GM12878 (cell line): ENCODE measurements at regions not wholly inside any gene's neighbourhood (a gene's known extent, or its start where the extent isn't known, plus 50 kb on each side); places are given as distances from the start of the nearest gene placed in this dataset.

Experiments
- ATAC-seq: fragments of 200-7000 bp; cut with Tn5 transposase; 3 replicates; pipeline ENCODE4 v1.9.1; 2020; ENCODE audit warnings: mild to moderate bottlenecking, moderate library complexity
- BruUV-seq: library from RNA; stranded (reverse); fragments of 400-500 nt; replicated peaks from 2 replicates; lab custom pipeline; 2021; lab: Mats Ljungman, UMichigan
- CTCF ChIA-PET: fragments of 300-600 bp; sonication (Branson Sonifier 250); formaldehyde crosslinking; extraction: SDS; loops from one replicate; lab custom pipeline; 2021; ENCODE audit warnings: inconsistent platforms; lab: Yijun Ruan, JAX
- POLR2A ChIA-PET: fragments of 350-600 bp; formaldehyde crosslinking; extraction: SDS; loops from one replicate; lab custom pipeline; 2021; ENCODE audit warnings: inconsistent platforms; lab: Charles Lee
- RAD21 ChIA-PET: fragments of 300-600 bp; sonication (Branson Sonifier 250); formaldehyde crosslinking; loops from one replicate; lab custom pipeline; 2023; ENCODE audit warnings: antibody characterized with exemption; ENCODE audit not compliant: unreplicated experiment; lab: Charles Lee
- SMC1A ChIA-PET: fragments of 300-600 bp; sonication (Branson Sonifier 250); formaldehyde crosslinking; loops from one replicate; lab custom pipeline; 2023; ENCODE audit not compliant: unreplicated experiment, uncharacterized antibody; lab: Charles Lee
- DNase-seq: peaks from one replicate; pipeline ENCODE4 v3.0.0-alpha.2; 2011; ENCODE audit warnings: low read depth, low spot score
- FAIRE-seq: peaks from 3 replicates; lab custom pipeline; 2011; peaks lifted over from hg19 to GRCh38; lab: Jason Lieb, UNC
- H2AFZ ChIP-seq: 2 replicates; pipeline ENCODE4 v1.6.0; 2011; ENCODE audit warnings: low read depth, low read length, control low read depth; ENCODE audit not compliant: control insufficient read depth
- H3K27ac ChIP-seq: 2 replicates; pipeline ENCODE4 v1.5.1; 2011; ENCODE audit warnings: control low read depth; ENCODE audit not compliant: control insufficient read depth, insufficient read depth
- H3K27me3 ChIP-seq, 2 experiments: replicated peaks in 1 of 2; 2 replicates each; pipeline versions ENCODE4 v1.6.0 to v1.6.1; 2011; ENCODE audit warnings: low read length in 1 of 2; ENCODE audit not compliant: control insufficient read depth in 2 of 2, insufficient read depth in 2 of 2
- H3K36me3 ChIP-seq, 2 experiments: 2 replicates each; pipeline ENCODE4 v1.5.1; 2011; ENCODE audit warnings: low read length in 1 of 2; ENCODE audit not compliant: control insufficient read depth in 2 of 2, insufficient read depth in 2 of 2
- H3K4me1 ChIP-seq: 2 replicates; pipeline ENCODE4 v1.6.1; 2011; ENCODE audit warnings: mild to moderate bottlenecking, low read length, moderate library complexity, mixed read lengths; ENCODE audit not compliant: control insufficient read depth, insufficient read depth
- H3K4me2 ChIP-seq: 2 replicates; pipeline ENCODE4 v1.6.0; 2011; ENCODE audit warnings: control low read depth; ENCODE audit not compliant: control insufficient read depth, insufficient read depth
- H3K4me3 ChIP-seq: fragments of 200-600 bp; sonication (generic); 2 replicates; pipeline ENCODE4 v1.5.1; 2016
- H3K79me2 ChIP-seq: 2 replicates; pipeline ENCODE4 v1.6.0; 2011; ENCODE audit warnings: low read length; ENCODE audit not compliant: control insufficient read depth, insufficient read depth
- H3K9ac ChIP-seq: 2 replicates; pipeline ENCODE4 v1.8.0; 2011; ENCODE audit warnings: low read length, control low read depth, mixed read lengths; ENCODE audit not compliant: control insufficient read depth, insufficient read depth
- H3K9me3 ChIP-seq: replicated peaks from 3 replicates; pipeline ENCODE4 v1.5.1; 2011; ENCODE audit warnings: mild to moderate bottlenecking, low read length; ENCODE audit not compliant: control insufficient read depth, insufficient read depth
- H4K20me1 ChIP-seq: 2 replicates; pipeline ENCODE4 v1.6.0; 2011; ENCODE audit not compliant: control insufficient read depth, insufficient read depth
- BACH1 ChIP-seq: fragments of 450-650 bp; IDR thresholded peaks from 2 replicates; pipeline ENCODE4 v1.6.1; 2017; ENCODE audit warnings: mild to moderate bottlenecking, borderline replicate concordance
- CBX3 ChIP-seq: fragments of 200-600 bp; sonication (generic); IDR thresholded peaks from 2 replicates; pipeline ENCODE4 v1.6.1; 2016; ENCODE audit warnings: low read depth, borderline replicate concordance
- CEBPB ChIP-seq, 2 experiments: fragments of 150-350 bp in 1 of 2; IDR thresholded peaks; 2 replicates each; pipeline ENCODE4 v1.6.1; 2012 to 2014; ENCODE audit warnings: low read depth in 2 of 2, low read length in 2 of 2, borderline replicate concordance in 1 of 2, inconsistent platforms in 1 of 2
- DPF2 ChIP-seq: fragments of 450-650 bp; IDR thresholded peaks from 2 replicates; pipeline ENCODE4 v1.6.1; 2017; ENCODE audit warnings: mild to moderate bottlenecking
- FOS ChIP-seq: IDR thresholded peaks from 3 replicates; pipeline ENCODE4 v1.6.1; 2011; ENCODE audit warnings: borderline replicate concordance; ENCODE audit not compliant: insufficient read length; ENCODE audit errors: extremely low read depth
- KDM1A ChIP-seq: fragments of 200-600 bp; sonication (generic); IDR thresholded peaks from 2 replicates; pipeline ENCODE4 v1.6.1; 2016; ENCODE audit warnings: borderline replicate concordance
- MYC ChIP-seq: IDR thresholded peaks from 2 replicates; pipeline ENCODE4 v1.6.1; 2011; ENCODE audit warnings: mild to moderate bottlenecking, low read length, moderate library complexity, inconsistent platforms; ENCODE audit not compliant: insufficient read depth, insufficient replicate concordance, insufficient read length, severe bottlenecking
- RCOR1 ChIP-seq: conservative IDR thresholded peaks from 2 replicates; pipeline ENCODE4 v1.6.1; 2012; ENCODE audit warnings: low read depth, low read length, improper control_type of control experiment
- RFX5 ChIP-seq: IDR thresholded peaks from 2 replicates; pipeline ENCODE4 v1.6.1; 2011; ENCODE audit warnings: low read depth, low read length, improper control_type of control experiment
- RUNX3 ChIP-seq: IDR thresholded peaks from 2 replicates; pipeline ENCODE4 v1.6.1; 2012; ENCODE audit warnings: low read length, inconsistent platforms
- SUZ12 ChIP-seq: fragments of 200-600 bp; sonication (generic); IDR thresholded peaks from one replicate; pipeline ENCODE4 v1.6.1; 2018; ENCODE audit warnings: antibody characterized with exemption, mild to moderate bottlenecking; ENCODE audit not compliant: unreplicated experiment
- TCF3 ChIP-seq: IDR thresholded peaks from 2 replicates; pipeline ENCODE4 v1.6.1; 2012; ENCODE audit warnings: low read depth, mild to moderate bottlenecking, low read length, borderline replicate concordance; ENCODE audit not compliant: insufficient read depth
- ZNF622 ChIP-seq: fragments of 450-650 bp; IDR thresholded peaks from 2 replicates; pipeline ENCODE4 v1.6.1; 2017; ENCODE audit warnings: mild to moderate bottlenecking, inconsistent platforms
- WGBS: methylation state at CpG from one replicate; pipeline ENCODE4 v1.1.6; 2016; ENCODE audit warnings: low lambda C conversion rate; ENCODE audit not compliant: insufficient replicate concordance, insufficient coverage; ENCODE audit errors: missing lambda C conversion rate; 5-methylcytosine and 5-hydroxymethylcytosine counted together
- in situ Hi-C: fragments of 300-500 bp; cut with MboI; formaldehyde crosslinking; loops from 9 replicates; pipeline ENCODE4 v1.14.3; 2018; ENCODE audit warnings: mixed read lengths
- intact Hi-C: fragments of 100-400 bp; cut with micrococcal nuclease; formaldehyde crosslinking; loops from one replicate; pipeline ENCODE4 v1.14.2; 2022; ENCODE audit not compliant: unreplicated experiment
- TF ChIP-seq, protein P1 (sequence below): IDR thresholded peaks from 2 replicates; pipeline ENCODE4 v1.6.1; 2011; ENCODE audit warnings: borderline replicate concordance, low read depth, mild to moderate bottlenecking, moderate library complexity, mixed read lengths, low read length; ENCODE audit not compliant: insufficient read depth; ENCODE audit errors: extremely low read length
- TF ChIP-seq, protein P2 (sequence below): IDR thresholded peaks from 2 replicates; pipeline ENCODE4 v1.6.1; 2012; ENCODE audit warnings: mild to moderate bottlenecking, low read depth, low read length
- TF ChIP-seq, protein P3 (sequence below): fragments of 450-650 bp; conservative IDR thresholded peaks from 2 replicates; pipeline ENCODE4 v1.6.1; 2017; ENCODE audit warnings: mild to moderate bottlenecking, moderate library complexity
- TF ChIP-seq, protein P4 (sequence below): IDR thresholded peaks from 2 replicates; pipeline ENCODE4 v1.6.1; 2011; ENCODE audit warnings: mild to moderate bottlenecking, low read depth, low read length, moderate library complexity; ENCODE audit not compliant: insufficient replicate concordance

DNA sequence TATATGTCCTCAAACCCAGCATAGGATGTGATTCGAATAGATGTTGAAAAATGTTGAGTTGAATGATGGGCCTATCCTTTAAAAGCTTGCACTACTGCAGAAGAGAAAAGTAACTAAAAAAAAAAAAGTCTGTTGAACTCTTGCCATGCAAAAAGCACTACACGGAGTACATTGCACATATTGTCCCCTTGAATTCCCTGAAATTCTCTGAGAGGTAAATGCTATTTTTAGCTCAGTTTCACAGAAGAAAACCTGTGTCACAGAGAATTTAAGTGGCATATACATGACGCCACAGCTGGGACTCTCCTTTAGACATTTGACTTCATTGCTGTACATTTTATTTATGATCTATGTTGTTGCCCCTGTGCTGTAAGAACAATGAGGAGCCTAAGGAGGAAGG lies 583.8 kb downstream of the SOX6 start:
- no peaks in the 10 kb centered on the region for H4K20me1 ChIP-seq
- H3K36me3 ChIP-seq: no peaks in the 10 kb centered on the region
- FAIRE-seq: no peak
- H3K9ac ChIP-seq: no peak overlapping the region
- H3K4me1 ChIP-seq: no peaks in the 10 kb centered on the region
- SMC1A ChIA-PET: interaction anchor here (1.6 to 2.1 kb wide), 2 partner anchors 14 to 42 kb away, joined by 3 to 9 read pairs; no protein-coding TSS in a partner anchor
- TF ChIP-seq TCF3: no peak
- TF ChIP-seq BACH1: no peak
- TF ChIP-seq, protein P1, sequence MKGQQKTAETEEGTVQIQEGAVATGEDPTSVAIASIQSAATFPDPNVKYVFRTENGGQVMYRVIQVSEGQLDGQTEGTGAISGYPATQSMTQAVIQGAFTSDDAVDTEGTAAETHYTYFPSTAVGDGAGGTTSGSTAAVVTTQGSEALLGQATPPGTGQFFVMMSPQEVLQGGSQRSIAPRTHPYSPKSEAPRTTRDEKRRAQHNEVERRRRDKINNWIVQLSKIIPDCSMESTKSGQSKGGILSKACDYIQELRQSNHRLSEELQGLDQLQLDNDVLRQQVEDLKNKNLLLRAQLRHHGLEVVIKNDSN: no peak
- TF ChIP-seq, protein P2, sequence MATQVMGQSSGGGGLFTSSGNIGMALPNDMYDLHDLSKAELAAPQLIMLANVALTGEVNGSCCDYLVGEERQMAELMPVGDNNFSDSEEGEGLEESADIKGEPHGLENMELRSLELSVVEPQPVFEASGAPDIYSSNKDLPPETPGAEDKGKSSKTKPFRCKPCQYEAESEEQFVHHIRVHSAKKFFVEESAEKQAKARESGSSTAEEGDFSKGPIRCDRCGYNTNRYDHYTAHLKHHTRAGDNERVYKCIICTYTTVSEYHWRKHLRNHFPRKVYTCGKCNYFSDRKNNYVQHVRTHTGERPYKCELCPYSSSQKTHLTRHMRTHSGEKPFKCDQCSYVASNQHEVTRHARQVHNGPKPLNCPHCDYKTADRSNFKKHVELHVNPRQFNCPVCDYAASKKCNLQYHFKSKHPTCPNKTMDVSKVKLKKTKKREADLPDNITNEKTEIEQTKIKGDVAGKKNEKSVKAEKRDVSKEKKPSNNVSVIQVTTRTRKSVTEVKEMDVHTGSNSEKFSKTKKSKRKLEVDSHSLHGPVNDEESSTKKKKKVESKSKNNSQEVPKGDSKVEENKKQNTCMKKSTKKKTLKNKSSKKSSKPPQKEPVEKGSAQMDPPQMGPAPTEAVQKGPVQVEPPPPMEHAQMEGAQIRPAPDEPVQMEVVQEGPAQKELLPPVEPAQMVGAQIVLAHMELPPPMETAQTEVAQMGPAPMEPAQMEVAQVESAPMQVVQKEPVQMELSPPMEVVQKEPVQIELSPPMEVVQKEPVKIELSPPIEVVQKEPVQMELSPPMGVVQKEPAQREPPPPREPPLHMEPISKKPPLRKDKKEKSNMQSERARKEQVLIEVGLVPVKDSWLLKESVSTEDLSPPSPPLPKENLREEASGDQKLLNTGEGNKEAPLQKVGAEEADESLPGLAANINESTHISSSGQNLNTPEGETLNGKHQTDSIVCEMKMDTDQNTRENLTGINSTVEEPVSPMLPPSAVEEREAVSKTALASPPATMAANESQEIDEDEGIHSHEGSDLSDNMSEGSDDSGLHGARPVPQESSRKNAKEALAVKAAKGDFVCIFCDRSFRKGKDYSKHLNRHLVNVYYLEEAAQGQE: no peak
- TF ChIP-seq RFX5: no peak
- no peak for TF ChIP-seq SUZ12
- no peak for TF ChIP-seq RUNX3
- TF ChIP-seq KDM1A: no peak
- TF ChIP-seq FOS: no peak
- TF ChIP-seq ZNF622: no peak
- TF ChIP-seq, protein P3, sequence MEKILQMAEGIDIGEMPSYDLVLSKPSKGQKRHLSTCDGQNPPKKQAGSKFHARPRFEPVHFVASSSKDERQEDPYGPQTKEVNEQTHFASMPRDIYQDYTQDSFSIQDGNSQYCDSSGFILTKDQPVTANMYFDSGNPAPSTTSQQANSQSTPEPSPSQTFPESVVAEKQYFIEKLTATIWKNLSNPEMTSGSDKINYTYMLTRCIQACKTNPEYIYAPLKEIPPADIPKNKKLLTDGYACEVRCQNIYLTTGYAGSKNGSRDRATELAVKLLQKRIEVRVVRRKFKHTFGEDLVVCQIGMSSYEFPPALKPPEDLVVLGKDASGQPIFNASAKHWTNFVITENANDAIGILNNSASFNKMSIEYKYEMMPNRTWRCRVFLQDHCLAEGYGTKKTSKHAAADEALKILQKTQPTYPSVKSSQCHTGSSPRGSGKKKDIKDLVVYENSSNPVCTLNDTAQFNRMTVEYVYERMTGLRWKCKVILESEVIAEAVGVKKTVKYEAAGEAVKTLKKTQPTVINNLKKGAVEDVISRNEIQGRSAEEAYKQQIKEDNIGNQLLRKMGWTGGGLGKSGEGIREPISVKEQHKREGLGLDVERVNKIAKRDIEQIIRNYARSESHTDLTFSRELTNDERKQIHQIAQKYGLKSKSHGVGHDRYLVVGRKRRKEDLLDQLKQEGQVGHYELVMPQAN: no peak
- no peak for TF ChIP-seq CEBPB (IDR thresholded peaks at IDR 0.05; ENCODE audit: borderline replicate concordance in 1 of 2, low read depth in 2 of 2, low read length in 2 of 2)
- TF ChIP-seq DPF2: no peak
- no peak for TF ChIP-seq CBX3
- TF ChIP-seq, protein P4, sequence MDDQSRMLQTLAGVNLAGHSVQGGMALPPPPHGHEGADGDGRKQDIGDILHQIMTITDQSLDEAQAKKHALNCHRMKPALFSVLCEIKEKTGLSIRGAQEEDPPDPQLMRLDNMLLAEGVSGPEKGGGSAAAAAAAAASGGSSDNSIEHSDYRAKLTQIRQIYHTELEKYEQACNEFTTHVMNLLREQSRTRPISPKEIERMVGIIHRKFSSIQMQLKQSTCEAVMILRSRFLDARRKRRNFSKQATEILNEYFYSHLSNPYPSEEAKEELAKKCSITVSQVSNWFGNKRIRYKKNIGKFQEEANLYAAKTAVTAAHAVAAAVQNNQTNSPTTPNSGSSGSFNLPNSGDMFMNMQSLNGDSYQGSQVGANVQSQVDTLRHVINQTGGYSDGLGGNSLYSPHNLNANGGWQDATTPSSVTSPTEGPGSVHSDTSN: no peak
- TF ChIP-seq RCOR1: no peak
- TF ChIP-seq MYC: no peak
- CTCF ChIA-PET: interaction anchor here (0.7 to 1.7 kb wide), 5 partner anchors 8 to 50 kb away, joined by 3 to 5 read pairs (median 4); no protein-coding TSS in a partner anchor
- intact Hi-C loops: loop anchor here (5.0 to 10.0 kb wide), 2 partner anchors 448 to 835 kb away; no protein-coding TSS in a partner anchor
- no peak overlapping the region for H3K4me3 ChIP-seq
- H3K9me3 ChIP-seq: no peaks in the 10 kb centered on the region
- in situ Hi-C loops: no loop called here
- WGBS: 2% methylated on average over 3 of the region's 3 CpGs
- DNase-seq: no peak
- BruUV-seq: no TSS peak
- ATAC-seq: no peak
- POLR2A ChIA-PET: interaction anchor here (0.6 to 0.9 kb wide), 2 partner anchors 141 to 816 kb away, joined by 3 read pairs; no protein-coding TSS in a partner anchor
- H3K27me3 ChIP-seq: no peaks in the 10 kb centered on the region; a peak in 1 of 4 replicates
- H3K27ac ChIP-seq: no peak overlapping the region
- no peaks in the 10 kb centered on the region for H3K79me2 ChIP-seq
- RAD21 ChIA-PET: interaction anchor here (1.3 kb wide), 1 partner anchor 10 kb away, joined by 4 read pairs; no protein-coding TSS in a partner anchor
- no peak overlapping the region for H2AFZ ChIP-seq
- no peak overlapping the region for H3K4me2 ChIP-seq
